ENCODE measurements at regions not wholly inside any gene's neighbourhood (a gene's known extent, or its start where the extent isn't known, plus 50 kb on each side); places are given as distances from the start of the nearest gene placed in this dataset.

DNA sequence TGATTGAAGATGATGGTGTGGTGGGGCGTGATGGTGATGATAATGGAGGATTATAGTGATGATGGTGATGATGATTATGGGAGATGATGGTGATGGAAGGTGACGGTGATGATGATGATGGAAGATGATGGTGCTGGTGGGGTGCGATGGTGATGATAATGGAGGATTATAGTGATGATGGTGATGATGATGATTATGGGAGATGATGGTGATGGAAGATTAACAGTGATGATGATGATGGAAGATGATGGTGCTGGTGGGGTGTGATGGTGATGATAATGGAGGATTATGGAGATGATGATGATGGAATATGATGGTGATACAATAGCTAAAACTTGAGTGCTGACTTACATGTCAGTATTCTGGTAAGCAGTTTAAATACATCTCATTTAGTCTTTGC, 391.0 kb upstream of the EEF2KMT start:
- no peaks in the 10 kb centered on the region for H3K9me3 ChIP-seq
- H3K4me1 ChIP-seq: no peaks in the 10 kb centered on the region
- no peak overlapping the region for H3K27ac ChIP-seq
- WGBS, 5 donors: 31 to 79% (median 34%) methylated on average over 3 of the region's 3 CpGs
- no peaks in the 10 kb centered on the region for H3K36me3 ChIP-seq
- no peak overlapping the region for H3K4me3 ChIP-seq
- peaks cover 0 to 12% (median 0%) of the 10 kb centered on the region in 7 donors for H3K27me3 ChIP-seq (replicated peaks in 1 of 7)
- TF ChIP-seq, protein P1, sequence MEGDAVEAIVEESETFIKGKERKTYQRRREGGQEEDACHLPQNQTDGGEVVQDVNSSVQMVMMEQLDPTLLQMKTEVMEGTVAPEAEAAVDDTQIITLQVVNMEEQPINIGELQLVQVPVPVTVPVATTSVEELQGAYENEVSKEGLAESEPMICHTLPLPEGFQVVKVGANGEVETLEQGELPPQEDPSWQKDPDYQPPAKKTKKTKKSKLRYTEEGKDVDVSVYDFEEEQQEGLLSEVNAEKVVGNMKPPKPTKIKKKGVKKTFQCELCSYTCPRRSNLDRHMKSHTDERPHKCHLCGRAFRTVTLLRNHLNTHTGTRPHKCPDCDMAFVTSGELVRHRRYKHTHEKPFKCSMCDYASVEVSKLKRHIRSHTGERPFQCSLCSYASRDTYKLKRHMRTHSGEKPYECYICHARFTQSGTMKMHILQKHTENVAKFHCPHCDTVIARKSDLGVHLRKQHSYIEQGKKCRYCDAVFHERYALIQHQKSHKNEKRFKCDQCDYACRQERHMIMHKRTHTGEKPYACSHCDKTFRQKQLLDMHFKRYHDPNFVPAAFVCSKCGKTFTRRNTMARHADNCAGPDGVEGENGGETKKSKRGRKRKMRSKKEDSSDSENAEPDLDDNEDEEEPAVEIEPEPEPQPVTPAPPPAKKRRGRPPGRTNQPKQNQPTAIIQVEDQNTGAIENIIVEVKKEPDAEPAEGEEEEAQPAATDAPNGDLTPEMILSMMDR (IDR thresholded peaks at IDR 0.05 in 8 of 11, conservative IDR thresholded peaks at IDR 0.05 in 3 of 11): no peak
- TF ChIP-seq POLR2A (IDR thresholded peaks at IDR 0.05): no peak
- no peak for TF ChIP-seq POLR2AphosphoS5 (IDR thresholded peaks at IDR 0.05)
- intact Hi-C loops (cut with DNase I; ENCODE audit: low total_unique reads): no loop called here
- no peak for DNase-seq

DNA sequence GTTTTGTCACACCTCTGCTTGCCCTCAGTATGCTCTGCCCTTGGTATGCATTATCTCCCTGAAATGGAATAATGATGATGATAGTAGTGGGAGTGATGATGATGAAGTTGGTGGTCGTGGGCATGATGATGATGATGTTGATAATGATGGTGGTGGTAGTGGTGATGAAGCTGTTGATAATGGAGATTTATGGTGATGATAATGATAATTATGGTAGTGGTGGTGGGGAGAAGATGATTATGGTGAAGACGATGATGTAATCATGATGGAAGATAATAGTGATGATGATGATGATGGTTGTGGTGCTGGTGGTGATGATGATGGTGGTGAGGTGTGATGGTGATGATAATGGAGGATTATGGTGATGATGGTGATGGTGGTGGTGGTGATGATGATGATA, 390.1 kb upstream of the EEF2KMT start:
- no peak for DNase-seq
- intact Hi-C loops (cut with DNase I; ENCODE audit: low total_unique reads): no loop called here
- H3K36me3 ChIP-seq: no peaks in the 10 kb centered on the region
- TF ChIP-seq POLR2AphosphoS5 (IDR thresholded peaks at IDR 0.05) (no peak), POLR2A (IDR thresholded peaks at IDR 0.05) (no peak)
- TF ChIP-seq, protein P1 (IDR thresholded peaks at IDR 0.05 in 8 of 11, conservative IDR thresholded peaks at IDR 0.05 in 3 of 11): no peak
- H3K27me3 ChIP-seq (replicated peaks in 1 of 7): peaks cover 0 to 12% (median 0%) of the 10 kb centered on the region in 7 donors
- 65 to 86% (median 82%) methylated on average over 2 of the region's 2 CpGs for WGBS, 5 donors
- no peak overlapping the region for H3K27ac ChIP-seq
- H3K9me3 ChIP-seq: no peaks in the 10 kb centered on the region
- no peak overlapping the region for H3K4me3 ChIP-seq
- no peaks in the 10 kb centered on the region for H3K4me1 ChIP-seq

DNA sequence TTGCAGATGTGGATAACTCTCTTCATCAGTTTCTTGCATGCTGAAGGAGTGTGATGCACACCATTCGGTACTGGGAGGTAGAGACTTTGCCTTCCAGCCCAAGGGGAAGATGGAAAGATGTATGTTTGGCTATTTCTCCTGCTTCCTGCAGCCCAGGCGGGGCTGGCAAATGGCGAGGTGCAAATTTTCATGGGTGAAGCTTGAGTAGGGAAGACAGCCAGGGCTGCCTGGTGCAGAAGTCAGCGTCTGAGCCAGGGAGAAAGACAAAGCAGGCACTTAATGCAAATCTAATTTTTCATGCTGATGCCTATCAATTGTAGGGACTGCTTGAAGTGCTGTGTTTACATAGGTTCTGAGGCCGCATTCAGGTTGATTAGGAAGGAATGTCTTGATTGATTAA, 384.7 kb upstream of the EEF2KMT start:
- H3K27me3 ChIP-seq (replicated peaks in 1 of 7): peaks cover 0 to 33% (median 0%) of the 10 kb centered on the region in 7 donors
- H3K27ac ChIP-seq: no peak overlapping the region
- DNase-seq: no peak
- intact Hi-C loops (cut with DNase I; ENCODE audit: low total_unique reads): no loop called here
- no peaks in the 10 kb centered on the region for H3K9me3 ChIP-seq
- TF ChIP-seq POLR2A (IDR thresholded peaks at IDR 0.05) (no peak), POLR2AphosphoS5 (IDR thresholded peaks at IDR 0.05) (no peak)
- TF ChIP-seq, protein P1 (IDR thresholded peaks at IDR 0.05 in 8 of 11, conservative IDR thresholded peaks at IDR 0.05 in 3 of 11): no peak
- 33 to 63% (median 38%) methylated on average over 5 of the region's 5 CpGs for WGBS, 5 donors
- no peaks in the 10 kb centered on the region for H3K36me3 ChIP-seq
- H3K4me1 ChIP-seq: no peaks in the 10 kb centered on the region
- H3K4me3 ChIP-seq: no peak overlapping the region

DNA sequence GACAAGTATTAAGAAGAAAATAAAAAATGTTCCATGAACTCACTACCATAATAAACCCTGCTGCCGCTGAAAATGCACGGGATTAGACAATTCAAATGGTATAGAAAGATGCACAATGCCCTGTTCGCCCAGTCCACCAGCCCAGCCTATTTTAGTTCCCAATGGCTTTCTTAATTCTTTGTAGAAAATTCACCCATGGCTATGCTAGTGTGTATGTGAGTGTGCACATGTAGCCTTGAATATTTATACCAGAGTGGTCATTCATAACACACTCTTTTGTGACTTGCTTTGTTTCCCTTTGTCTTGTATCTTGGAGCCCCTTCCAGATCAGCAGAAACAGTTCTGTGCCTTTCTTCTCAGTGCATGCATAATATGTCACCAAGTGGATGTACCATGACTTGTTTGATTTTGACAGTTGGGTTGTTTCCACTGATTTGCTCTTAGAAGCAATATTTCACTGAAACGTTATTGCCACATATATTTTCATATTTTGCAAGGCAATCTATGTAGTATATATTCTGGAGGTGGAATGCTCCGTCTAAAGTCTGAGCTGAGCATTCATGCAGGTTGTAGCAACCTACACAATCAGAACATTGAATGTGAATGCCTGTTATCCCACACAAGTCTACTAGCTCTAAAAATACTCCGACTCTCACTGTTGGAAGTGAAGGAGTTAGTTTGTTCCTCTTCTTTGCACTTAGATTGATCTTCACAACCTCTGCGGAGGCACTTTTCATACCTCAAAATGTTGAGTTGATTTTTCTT, 383.0 kb upstream of the EEF2KMT start:
- Histone ChIP-seq H3K27ac (no peak overlapping the region), H3K27me3 (replicated peaks in 1 of 7) (peaks cover 0 to 33% (median 0%) of the 10 kb centered on the region in 7 donors), H3K9me3 (no peaks in the 10 kb centered on the region), H3K4me1 (no peaks in the 10 kb centered on the region), H3K36me3 (no peaks in the 10 kb centered on the region), H3K4me3 (no peak overlapping the region)
- 71 to 86% (median 78%) methylated on average over 7 of the region's 7 CpGs for WGBS, 5 donors
- no peak for DNase-seq
- TF ChIP-seq POLR2AphosphoS5 (IDR thresholded peaks at IDR 0.05): no peak
- TF ChIP-seq, protein P1 (IDR thresholded peaks at IDR 0.05 in 8 of 11, conservative IDR thresholded peaks at IDR 0.05 in 3 of 11): no peak
- no peak for TF ChIP-seq POLR2A (IDR thresholded peaks at IDR 0.05)
- intact Hi-C loops (cut with DNase I; ENCODE audit: low total_unique reads): no loop called here
